SK-N-SH (cell line): ENCODE measurements at regions not wholly inside any gene's neighbourhood (a gene's known extent, or its start where the extent isn't known, plus 50 kb on each side); places are given as distances from the start of the nearest gene placed in this dataset.

ENCODE experiments used
- CTCF ChIA-PET: fragments of 300-600, 350-600 bp; formaldehyde crosslinking; extraction: SDS; loops from one replicate; lab custom pipeline; 2021; lab: Yijun Ruan, JAX
- POLR2A ChIA-PET: fragments of 350-600 bp; sonication (Branson Sonifier 250); formaldehyde crosslinking; extraction: SDS; loops from one replicate; lab custom pipeline; 2020; ENCODE audit warnings: antibody characterized with exemption, inconsistent platforms; lab: Yijun Ruan, JAX
- DNase-seq: peaks from one replicate; pipeline ENCODE4 v3.0.0; 2012
- H2AFZ ChIP-seq: fragments of 200-600 bp; sonication (generic); 2 replicates; pipeline ENCODE4 v1.8.1; 2016; ENCODE audit warnings: antibody characterized with exemption, mild to moderate bottlenecking, low read depth
- H3F3A ChIP-seq: fragments of 200-600 bp; sonication (generic); replicated peaks from 2 replicates; pipeline ENCODE3; 2016; ENCODE audit warnings: antibody characterized with exemption, mild to moderate bottlenecking; ENCODE audit not compliant: insufficient read depth
- H3K27ac ChIP-seq, 2 experiments: fragments of 200-500 bp in 1 of 2; fragments of 200-600 bp in 1 of 2; sonication (Bioruptor generic) in 1 of 2; sonication (generic), shearing (Covaris generic) in 1 of 2; 2 replicates each; pipeline versions ENCODE4 v1.5.1 to v1.6.1; 2014 to 2016; ENCODE audit warnings: low read depth in 2 of 2, inconsistent platforms in 1 of 2, low read length in 1 of 2, mild to moderate bottlenecking in 1 of 2, mixed read lengths in 1 of 2
- H3K27me3 ChIP-seq: fragments of 200-600 bp; sonication (generic), shearing (Covaris generic); 2 replicates; pipeline ENCODE4 v1.6.1; 2016; ENCODE audit warnings: mixed run types; ENCODE audit not compliant: insufficient read depth
- H3K36me3 ChIP-seq, 2 experiments: fragments of 200-500 bp in 1 of 2; fragments of 200-600 bp in 1 of 2; sonication (Bioruptor generic) in 1 of 2; sonication (generic) in 1 of 2; replicated peaks in 1 of 2; 2 replicates each; pipeline versions ENCODE3 to v1.5.1; 2014 to 2016; ENCODE audit warnings: low read length in 1 of 2, mild to moderate bottlenecking in 1 of 2; ENCODE audit not compliant: insufficient read depth in 2 of 2, control insufficient read depth in 1 of 2
- H3K4me1 ChIP-seq, 2 experiments: fragments of 200-500 bp in 1 of 2; fragments of 200-600 bp in 1 of 2; sonication (Bioruptor generic) in 1 of 2; sonication (generic), shearing (Covaris generic) in 1 of 2; 2 replicates each; pipeline versions ENCODE4 v1.5.1 to v1.6.1; 2014 to 2016; ENCODE audit warnings: low read depth in 1 of 2, low read length in 1 of 2, mixed run types in 1 of 2; ENCODE audit not compliant: insufficient read depth in 2 of 2, control insufficient read depth in 1 of 2
- H3K4me2 ChIP-seq: fragments of 200-600 bp; sonication (generic), shearing (Covaris generic); 2 replicates; pipeline ENCODE4 v1.6.1; 2017; ENCODE audit warnings: mixed run types
- H3K4me3 ChIP-seq, 2 experiments: fragments of 200-500 bp in 1 of 2; fragments of 200-600 bp in 1 of 2; sonication (Bioruptor generic) in 1 of 2; sonication (generic), shearing (Covaris generic) in 1 of 2; 2 replicates each; pipeline versions ENCODE4 v1.5.1 to v1.8.1; 2014 to 2016; ENCODE audit warnings: low read depth in 2 of 2, inconsistent platforms in 1 of 2, low read length in 1 of 2, mild to moderate bottlenecking in 1 of 2, mixed read lengths in 1 of 2, moderate library complexity in 1 of 2
- H3K79me2 ChIP-seq: fragments of 200-600 bp; sonication (generic); 2 replicates; pipeline ENCODE4 v1.8.1; 2017; ENCODE audit warnings: mild to moderate bottlenecking; ENCODE audit not compliant: insufficient read depth
- H3K9ac ChIP-seq: fragments of 200-600 bp; sonication (generic); 2 replicates; pipeline ENCODE4 v1.6.1; 2017; ENCODE audit warnings: mixed run types
- H3K9me2 ChIP-seq: fragments of 200-600 bp; sonication (generic); 2 replicates; pipeline ENCODE4 v1.6.1; 2017; ENCODE audit warnings: mixed run types
- H3K9me3 ChIP-seq: fragments of 200-600 bp; sonication (generic); 2 replicates; pipeline ENCODE4 v1.6.1; 2017; ENCODE audit warnings: mixed run types, mild to moderate bottlenecking, moderate library complexity
- H4K20me1 ChIP-seq: fragments of 200-600 bp; sonication (generic); 2 replicates; pipeline ENCODE4 v1.6.1; 2017; ENCODE audit warnings: mild to moderate bottlenecking, mixed run types; ENCODE audit not compliant: insufficient read depth
- EP300 ChIP-seq, 2 experiments: IDR thresholded peaks; 2 replicates each; pipeline versions ENCODE4 v1.4.0 to v1.6.1; 2012; ENCODE audit warnings: borderline replicate concordance in 1 of 2, low read depth in 1 of 2, low read length in 1 of 2
- EZH2phosphoT487 ChIP-seq: fragments of 200-600 bp; sonication (generic); IDR thresholded peaks from 2 replicates; pipeline ENCODE4 v1.6.1; 2017; ENCODE audit warnings: low read depth, mixed run types, mild to moderate bottlenecking, antibody characterized with exemption, moderate library complexity, borderline replicate concordance
- MEF2A ChIP-seq: IDR thresholded peaks from 2 replicates; pipeline ENCODE4 v1.4.0; 2012; ENCODE audit warnings: low read depth, borderline replicate concordance
- NFIC ChIP-seq: IDR thresholded peaks from 2 replicates; pipeline ENCODE4 v1.4.0; 2012; ENCODE audit warnings: borderline replicate concordance
- PBX3 ChIP-seq: IDR thresholded peaks from 2 replicates; pipeline ENCODE4; 2012
- POLR2AphosphoS5 ChIP-seq: IDR thresholded peaks from 2 replicates; pipeline ENCODE4 v1.6.1; 2012; ENCODE audit warnings: low read depth, low read length
- RAD21 ChIP-seq: IDR thresholded peaks from 2 replicates; pipeline ENCODE4 v1.6.1; 2012; ENCODE audit warnings: mild to moderate bottlenecking, low read length
- RCOR1 ChIP-seq: fragments of 150-350 bp; IDR thresholded peaks from 2 replicates; pipeline ENCODE4 v1.6.1; 2017; ENCODE audit warnings: antibody characterized with exemption, low read length
- SIN3A ChIP-seq: IDR thresholded peaks from 2 replicates; pipeline ENCODE4 v1.6.1; 2012; ENCODE audit warnings: low read depth, mild to moderate bottlenecking, low read length, moderate library complexity, borderline replicate concordance
- TAF1 ChIP-seq: IDR thresholded peaks from 2 replicates; pipeline ENCODE4 v1.6.1; 2012; ENCODE audit warnings: low read depth, mild to moderate bottlenecking, low read length, moderate library complexity, borderline replicate concordance
- TCF12 ChIP-seq: IDR thresholded peaks from 2 replicates; pipeline ENCODE4 v1.4.0; 2012
- TEAD4 ChIP-seq: IDR thresholded peaks from 2 replicates; pipeline ENCODE4 v1.4.0; 2012; ENCODE audit warnings: mild to moderate bottlenecking, borderline replicate concordance; ENCODE audit not compliant: insufficient read depth
- YY1 ChIP-seq: IDR thresholded peaks from 2 replicates; pipeline ENCODE4 v1.4.0; 2012; ENCODE audit warnings: low read depth, mild to moderate bottlenecking
- ZBTB33 ChIP-seq: IDR thresholded peaks from 2 replicates; pipeline ENCODE4 v1.4.0; 2012; ENCODE audit warnings: low read depth, borderline replicate concordance
- WGBS: methylation state at CpG from one replicate; pipeline ENCODE4 v1.1.6; 2017; ENCODE audit warnings: low lambda C conversion rate; 5-methylcytosine and 5-hydroxymethylcytosine counted together
- TF ChIP-seq, protein P1 (sequence below): fragments of 200-600 bp; sonication (generic); IDR thresholded peaks from 2 replicates; pipeline ENCODE4 v1.6.1; 2017; ENCODE audit warnings: antibody characterized with exemption, mild to moderate bottlenecking, moderate library complexity
- TF ChIP-seq, protein P2 (sequence below): fragments of 150-350 bp; IDR thresholded peaks from 2 replicates; pipeline ENCODE4 v1.6.1; 2016; ENCODE audit warnings: mild to moderate bottlenecking, low read depth, low read length
- TF ChIP-seq, protein P3 (sequence below): IDR thresholded peaks from 2 replicates; pipeline ENCODE4 v1.4.0; 2012; ENCODE audit warnings: low read depth, borderline replicate concordance

- TF ChIP-seq PBX3 (no peak), TCF12 (no peak), TAF1 (no peak), SIN3A (no peak), EP300 (IDR thresholded peaks at IDR 0.05; ENCODE audit: borderline replicate concordance in 1 of 2, low read depth in 1 of 2, low read length in 1 of 2) (no peak), NFIC (no peak), ZBTB33 (no peak), RCOR1 (no peak), RAD21 (no peak), YY1 (no peak), MEF2A (no peak), EZH2phosphoT487 (no peak), POLR2AphosphoS5 (no peak), TEAD4 (no peak)
- TF ChIP-seq, protein P1, sequence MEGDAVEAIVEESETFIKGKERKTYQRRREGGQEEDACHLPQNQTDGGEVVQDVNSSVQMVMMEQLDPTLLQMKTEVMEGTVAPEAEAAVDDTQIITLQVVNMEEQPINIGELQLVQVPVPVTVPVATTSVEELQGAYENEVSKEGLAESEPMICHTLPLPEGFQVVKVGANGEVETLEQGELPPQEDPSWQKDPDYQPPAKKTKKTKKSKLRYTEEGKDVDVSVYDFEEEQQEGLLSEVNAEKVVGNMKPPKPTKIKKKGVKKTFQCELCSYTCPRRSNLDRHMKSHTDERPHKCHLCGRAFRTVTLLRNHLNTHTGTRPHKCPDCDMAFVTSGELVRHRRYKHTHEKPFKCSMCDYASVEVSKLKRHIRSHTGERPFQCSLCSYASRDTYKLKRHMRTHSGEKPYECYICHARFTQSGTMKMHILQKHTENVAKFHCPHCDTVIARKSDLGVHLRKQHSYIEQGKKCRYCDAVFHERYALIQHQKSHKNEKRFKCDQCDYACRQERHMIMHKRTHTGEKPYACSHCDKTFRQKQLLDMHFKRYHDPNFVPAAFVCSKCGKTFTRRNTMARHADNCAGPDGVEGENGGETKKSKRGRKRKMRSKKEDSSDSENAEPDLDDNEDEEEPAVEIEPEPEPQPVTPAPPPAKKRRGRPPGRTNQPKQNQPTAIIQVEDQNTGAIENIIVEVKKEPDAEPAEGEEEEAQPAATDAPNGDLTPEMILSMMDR, result no peak
- TF ChIP-seq, protein P2, sequence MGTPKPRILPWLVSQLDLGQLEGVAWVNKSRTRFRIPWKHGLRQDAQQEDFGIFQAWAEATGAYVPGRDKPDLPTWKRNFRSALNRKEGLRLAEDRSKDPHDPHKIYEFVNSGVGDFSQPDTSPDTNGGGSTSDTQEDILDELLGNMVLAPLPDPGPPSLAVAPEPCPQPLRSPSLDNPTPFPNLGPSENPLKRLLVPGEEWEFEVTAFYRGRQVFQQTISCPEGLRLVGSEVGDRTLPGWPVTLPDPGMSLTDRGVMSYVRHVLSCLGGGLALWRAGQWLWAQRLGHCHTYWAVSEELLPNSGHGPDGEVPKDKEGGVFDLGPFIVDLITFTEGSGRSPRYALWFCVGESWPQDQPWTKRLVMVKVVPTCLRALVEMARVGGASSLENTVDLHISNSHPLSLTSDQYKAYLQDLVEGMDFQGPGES, result no peak
- TF ChIP-seq, protein P3, sequence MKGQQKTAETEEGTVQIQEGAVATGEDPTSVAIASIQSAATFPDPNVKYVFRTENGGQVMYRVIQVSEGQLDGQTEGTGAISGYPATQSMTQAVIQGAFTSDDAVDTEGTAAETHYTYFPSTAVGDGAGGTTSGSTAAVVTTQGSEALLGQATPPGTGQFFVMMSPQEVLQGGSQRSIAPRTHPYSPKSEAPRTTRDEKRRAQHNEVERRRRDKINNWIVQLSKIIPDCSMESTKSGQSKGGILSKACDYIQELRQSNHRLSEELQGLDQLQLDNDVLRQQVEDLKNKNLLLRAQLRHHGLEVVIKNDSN, result no peak
- TF ChIP-seq, all 33 proteins: peak for 0
- Histone ChIP-seq H3K4me2 (no peak overlapping the region), H3K27me3 (no peaks in the 10 kb centered on the region), H3K9ac (no peak overlapping the region), H3F3A (peaks cover 4% of the 10 kb centered on the region), H3K4me1 (peaks cover 0 to 8% of the 10 kb centered on the region in 2 experiments; a peak in 2 of 4 replicates), H3K4me3 (no peak overlapping the region), H3K36me3 (no peaks in the 10 kb centered on the region), H3K79me2 (no peaks in the 10 kb centered on the region), H4K20me1 (no peaks in the 10 kb centered on the region), H2AFZ (no peak overlapping the region), H3K9me2 (no peaks in the 10 kb centered on the region), H3K9me3 (no peaks in the 10 kb centered on the region), H3K27ac (no peak overlapping the region)
- CTCF ChIA-PET, result no interaction called here
- 51% methylated on average over 2 of the region's 2 CpGs for WGBS
- POLR2A ChIA-PET, result no interaction called here
- DNase-seq, result no peak
These were observed 1538.9 kb downstream of the PLA2G4A start for GRCh38 chr1:188367661-188368060.
